Posterior cingulate gyrus (tissue), 11 donors: ENCODE measurements at regions not wholly inside any gene's neighbourhood (a gene's known extent, or its start where the extent isn't known, plus 50 kb on each side); places are given as distances from the start of the nearest gene placed in this dataset.

ENCODE experiments used
- DNase-seq, 10 donors: peaks; one replicate each; pipeline versions ENCODE4 v3.0.0 to v3.0.0-alpha.2; 2020 to 2021; ENCODE audit warnings: mixed read lengths in 3 of 10
- intact Hi-C: fragments of 100-400 bp; cut with DNase I; formaldehyde crosslinking; loops from one replicate; pipeline ENCODE4 v1.15.1; 2023

- DNase-seq: no peak
- intact Hi-C loops: no loop called here
Observed at GRCh38 chr16:13543850-13544249, 376.1 kb upstream of the ERCC4 start.

- no peak for DNase-seq
- intact Hi-C loops: no loop called here
Observed at GRCh38 chr16:13545271-13545670, 374.7 kb upstream of the ERCC4 start.

- DNase-seq: no peak
- intact Hi-C loops: no loop called here
Observed at GRCh38 chr16:13550254-13550653, 369.7 kb upstream of the ERCC4 start.

GRCh38 chr16:13552062-13552959 lies 367.6 kb upstream of the ERCC4 start:
- no peak for DNase-seq
- intact Hi-C loops: no loop called here

GRCh38 chr16:13552960-13553257 lies 367.0 kb upstream of the ERCC4 start:
- DNase-seq: no peak
- intact Hi-C loops: no loop called here

- no peak for DNase-seq
- intact Hi-C loops: no loop called here
Observed at GRCh38 chr16:13553453-13553985, 366.4 kb upstream of the ERCC4 start.

GRCh38 chr16:13554005-13554404 lies 365.9 kb upstream of the ERCC4 start:
- DNase-seq: no peak
- intact Hi-C loops: no loop called here

GRCh38 chr16:13554643-13555042 lies 365.3 kb upstream of the ERCC4 start:
- intact Hi-C loops: no loop called here
- DNase-seq: no peak

- intact Hi-C loops: no loop called here
- DNase-seq: no peak
Observed at GRCh38 chr16:13557418-13557817, 362.5 kb upstream of the ERCC4 start.

GRCh38 chr16:13558752-13559151 lies 361.2 kb upstream of the ERCC4 start:
- intact Hi-C loops: no loop called here
- DNase-seq: no peak

- intact Hi-C loops: no loop called here
- no peak for DNase-seq
Observed at GRCh38 chr16:13559624-13560023, 360.3 kb upstream of the ERCC4 start.

GRCh38 chr16:13560151-13560550 lies 359.8 kb upstream of the ERCC4 start:
- no peak for DNase-seq
- intact Hi-C loops: no loop called here

GRCh38 chr16:13561291-13562070 lies 358.5 kb upstream of the ERCC4 start:
- intact Hi-C loops: no loop called here
- no peak for DNase-seq

- intact Hi-C loops: no loop called here
- no peak for DNase-seq
Observed at GRCh38 chr16:13568803-13569202, 351.2 kb upstream of the ERCC4 start.

- no peak for DNase-seq
- intact Hi-C loops: no loop called here
Observed at GRCh38 chr16:13569986-13570385, 350.0 kb upstream of the ERCC4 start.

- intact Hi-C loops: no loop called here
- DNase-seq: no peak
Observed at GRCh38 chr16:13571036-13571435, 348.9 kb upstream of the ERCC4 start.

- DNase-seq: no peak
- intact Hi-C loops: no loop called here
Observed at GRCh38 chr16:13573903-13574302, 346.1 kb upstream of the ERCC4 start.

GRCh38 chr16:13586051-13586450 lies 333.9 kb upstream of the ERCC4 start:
- intact Hi-C loops: no loop called here
- DNase-seq: no peak

- no peak for DNase-seq
- intact Hi-C loops: no loop called here
Observed at GRCh38 chr16:13587181-13587580, 332.8 kb upstream of the ERCC4 start.

- DNase-seq: no peak
- intact Hi-C loops: no loop called here
Observed at GRCh38 chr16:13594823-13595222, 325.1 kb upstream of the ERCC4 start.

- DNase-seq: no peak
- intact Hi-C loops: no loop called here
Observed at GRCh38 chr16:13606804-13607203, 313.1 kb upstream of the ERCC4 start.

- intact Hi-C loops: no loop called here
- no peak for DNase-seq
Observed at GRCh38 chr16:13607289-13607688, 312.7 kb upstream of the ERCC4 start.
